HG02981 (cell line): ENCODE measurements at regions not wholly inside any gene's neighbourhood (a gene's known extent, or its start where the extent isn't known, plus 50 kb on each side); places are given as distances from the start of the nearest gene placed in this dataset.

Experiments
- ATAC-seq: cut with Tn5 transposase; IDR thresholded peaks from one replicate; pipeline ENCODE4 v1.9.1; 2021; ENCODE audit warnings: mild to moderate bottlenecking, moderate library complexity; ENCODE audit not compliant: unreplicated experiment

- ATAC-seq = no peak
Observed at GRCh38 chr21:41653954-41654491, 112.8 kb downstream of the RIPK4 start.

- ATAC-seq = no peak
Observed at GRCh38 chr21:41653243-41653953, 113.5 kb downstream of the RIPK4 start.

- no peak for ATAC-seq
Observed at GRCh38 chr21:41651830-41652229, 115.0 kb downstream of the RIPK4 start.

- ATAC-seq = no peak
Observed at GRCh38 chr21:41651406-41651805, 115.4 kb downstream of the RIPK4 start.

GRCh38 chr21:41650526-41651145, 116.2 kb downstream of the RIPK4 start:
- ATAC-seq = no peak

GRCh38 chr21:41648591-41649031, 118.2 kb downstream of the RIPK4 start:
- no peak for ATAC-seq

- ATAC-seq = no peak
Observed at GRCh38 chr21:41647806-41648561, 118.9 kb downstream of the RIPK4 start.

GRCh38 chr21:41643246-41643966, 123.4 kb downstream of the RIPK4 start:
- ATAC-seq = no peak

GRCh38 chr21:41641821-41642701, 124.8 kb downstream of the RIPK4 start:
- no peak for ATAC-seq

GRCh38 chr21:41641510-41641815, 125.4 kb downstream of the RIPK4 start:
- ATAC-seq = no peak

GRCh38 chr21:41640748-41641509, 125.9 kb downstream of the RIPK4 start:
- ATAC-seq = no peak

GRCh38 chr21:41639766-41640165, 127.1 kb downstream of the RIPK4 start:
- no peak for ATAC-seq

GRCh38 chr21:41639336-41639735, 127.5 kb downstream of the RIPK4 start:
- no peak for ATAC-seq

GRCh38 chr21:41638201-41638790, 128.6 kb downstream of the RIPK4 start:
- no peak for ATAC-seq

GRCh38 chr21:41636636-41637630, 129.0 kb upstream of the TMPRSS2 start:
- no peak for ATAC-seq

- no peak for ATAC-seq
Observed at GRCh38 chr21:41635874-41636273, 127.9 kb upstream of the TMPRSS2 start.

- no peak for ATAC-seq
Observed at GRCh38 chr21:41634858-41635257, 126.9 kb upstream of the TMPRSS2 start.

- no peak for ATAC-seq
Observed at GRCh38 chr21:41634211-41634694, 126.3 kb upstream of the TMPRSS2 start.
